Fibroblast of lung (primary cell): ENCODE measurements at regions not wholly inside any gene's neighbourhood (a gene's known extent, or its start where the extent isn't known, plus 50 kb on each side); places are given as distances from the start of the nearest gene placed in this dataset.
A peak's percentile ranks its signal among the peaks of the same experiment; 100 is the strongest.

ENCODE experiments used
- DNase-seq, 2 donors: peaks; one replicate each; pipeline versions ENCODE4 v3.0.0 to v3.0.0-alpha.2; 2010; ENCODE audit warnings: low read depth in 2 of 2
- H2AFZ ChIP-seq: 2 replicates; pipeline ENCODE4 v1.5.1; 2012; ENCODE audit warnings: low read length, control low read depth, inconsistent platforms
- H3K27ac ChIP-seq: 2 replicates; pipeline ENCODE4 v1.5.1; 2011; ENCODE audit warnings: low read length, control low read depth; ENCODE audit not compliant: insufficient read depth
- H3K27me3 ChIP-seq: 2 replicates; pipeline ENCODE4 v1.5.1; 2011; ENCODE audit warnings: mild to moderate bottlenecking, low read length; ENCODE audit not compliant: control insufficient read depth, insufficient read depth
- H3K36me3 ChIP-seq: 2 replicates; pipeline ENCODE4 v1.5.1; 2011; ENCODE audit warnings: low read length; ENCODE audit not compliant: control insufficient read depth, insufficient read depth
- H3K4me1 ChIP-seq: 2 replicates; pipeline ENCODE4 v1.5.1; 2011; ENCODE audit warnings: low read length; ENCODE audit not compliant: control insufficient read depth, insufficient read depth; ENCODE audit errors: extremely low read depth
- H3K4me2 ChIP-seq: 2 replicates; pipeline ENCODE4 v1.5.1; 2011; ENCODE audit warnings: low read length, control low read depth; ENCODE audit not compliant: insufficient read depth; ENCODE audit errors: extremely low read depth
- H3K4me3 ChIP-seq, 4 experiments: fragments of 200-600 bp in 1 of 4; sonication (generic) in 1 of 4; replicated peaks in 1 of 4; 2 replicates each; pipeline ENCODE4 v1.5.1; 2011 to 2016; ENCODE audit warnings: low read length in 4 of 4, low read depth in 3 of 4, mild to moderate bottlenecking in 3 of 4, control low read depth in 2 of 4, inconsistent platforms in 1 of 4, mixed read lengths in 1 of 4; ENCODE audit not compliant: insufficient read depth in 1 of 4; ENCODE audit errors: control extremely low read depth in 1 of 4
- H3K79me2 ChIP-seq: 2 replicates; pipeline ENCODE4 v1.5.1; 2012; ENCODE audit warnings: mild to moderate bottlenecking, low read length, inconsistent platforms; ENCODE audit not compliant: control insufficient read depth, insufficient read depth
- H3K9ac ChIP-seq: 2 replicates; pipeline ENCODE4 v1.5.1; 2011; ENCODE audit warnings: mild to moderate bottlenecking, low read length, control low read depth; ENCODE audit not compliant: insufficient read depth
- H3K9me3 ChIP-seq: 2 replicates; pipeline ENCODE4 v1.5.1; 2012; ENCODE audit warnings: low read depth, low read length; ENCODE audit not compliant: control insufficient read depth, insufficient read depth
- H4K20me1 ChIP-seq: 2 replicates; pipeline ENCODE4 v1.5.1; 2011; ENCODE audit warnings: low read length; ENCODE audit not compliant: control insufficient read depth, insufficient read depth; ENCODE audit errors: extremely low read depth
- EZH2 ChIP-seq: IDR thresholded peaks from 2 replicates; pipeline ENCODE4 v1.5.1; 2012; ENCODE audit warnings: low read length, control low read depth, mild to moderate bottlenecking; ENCODE audit errors: missing control alignments
- TF ChIP-seq, protein P1 (sequence below), 2 donors: IDR thresholded peaks in 1 of 2; conservative IDR thresholded peaks in 1 of 2; 1 replicate in 1 of 2; 2 replicates in 1 of 2; pipeline ENCODE4 v1.5.1; 2011 to 2012; ENCODE audit warnings: low read length in 2 of 2, control low read depth in 1 of 2, inconsistent platforms in 1 of 2, low read depth in 1 of 2, mild to moderate bottlenecking in 1 of 2

DNA sequence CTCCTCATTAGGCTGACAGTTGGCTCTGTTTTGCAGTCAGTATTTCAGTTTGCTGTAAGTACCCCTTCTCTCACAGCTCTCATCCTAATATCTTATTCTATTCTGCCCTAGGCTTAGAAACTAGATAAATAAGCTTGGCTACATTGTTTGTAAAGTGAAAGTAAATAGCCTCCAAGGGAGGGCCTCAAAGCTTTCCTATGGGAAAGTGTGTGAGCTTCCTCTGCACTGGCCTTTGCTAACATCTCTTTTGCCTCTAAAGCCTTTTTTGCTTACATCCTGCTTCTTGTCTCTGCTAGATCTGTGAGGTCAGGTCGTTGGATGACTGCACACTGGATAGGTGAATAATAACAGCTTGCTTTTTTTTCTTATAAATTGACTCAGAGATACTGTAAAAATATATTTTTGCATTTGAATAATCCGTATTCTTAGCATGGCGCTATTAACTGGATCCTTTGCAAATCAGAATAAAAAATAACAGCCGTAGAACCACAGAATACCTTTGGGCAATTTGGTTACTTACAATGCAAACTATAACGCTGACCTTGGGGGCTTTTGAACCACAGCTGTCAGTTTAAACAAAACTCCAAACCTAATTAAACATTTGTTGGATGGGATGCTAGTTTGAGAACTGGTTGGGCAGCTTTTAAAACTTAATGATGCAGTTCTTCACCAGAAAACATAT, 55.1 kb downstream of the TTC6 start:
- Histone ChIP-seq H3K79me2 (no peaks in the 10 kb centered on the region), H2AFZ (no peak overlapping the region), H3K9ac (no peak overlapping the region), H3K4me3 (no peak overlapping the region), H3K27me3 (no peaks in the 10 kb centered on the region), H3K4me2 (no peak overlapping the region), H3K36me3 (no peaks in the 10 kb centered on the region), H3K27ac (no peak overlapping the region), H4K20me1 (no peaks in the 10 kb centered on the region), H3K4me1 (no peaks in the 10 kb centered on the region), H3K9me3 (no peaks in the 10 kb centered on the region)
- no peak for TF ChIP-seq EZH2
- TF ChIP-seq, protein P1, sequence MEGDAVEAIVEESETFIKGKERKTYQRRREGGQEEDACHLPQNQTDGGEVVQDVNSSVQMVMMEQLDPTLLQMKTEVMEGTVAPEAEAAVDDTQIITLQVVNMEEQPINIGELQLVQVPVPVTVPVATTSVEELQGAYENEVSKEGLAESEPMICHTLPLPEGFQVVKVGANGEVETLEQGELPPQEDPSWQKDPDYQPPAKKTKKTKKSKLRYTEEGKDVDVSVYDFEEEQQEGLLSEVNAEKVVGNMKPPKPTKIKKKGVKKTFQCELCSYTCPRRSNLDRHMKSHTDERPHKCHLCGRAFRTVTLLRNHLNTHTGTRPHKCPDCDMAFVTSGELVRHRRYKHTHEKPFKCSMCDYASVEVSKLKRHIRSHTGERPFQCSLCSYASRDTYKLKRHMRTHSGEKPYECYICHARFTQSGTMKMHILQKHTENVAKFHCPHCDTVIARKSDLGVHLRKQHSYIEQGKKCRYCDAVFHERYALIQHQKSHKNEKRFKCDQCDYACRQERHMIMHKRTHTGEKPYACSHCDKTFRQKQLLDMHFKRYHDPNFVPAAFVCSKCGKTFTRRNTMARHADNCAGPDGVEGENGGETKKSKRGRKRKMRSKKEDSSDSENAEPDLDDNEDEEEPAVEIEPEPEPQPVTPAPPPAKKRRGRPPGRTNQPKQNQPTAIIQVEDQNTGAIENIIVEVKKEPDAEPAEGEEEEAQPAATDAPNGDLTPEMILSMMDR (conservative IDR thresholded peaks at IDR 0.05 in 1 of 2, IDR thresholded peaks at IDR 0.05 in 1 of 2; ENCODE audit: low read depth in 1 of 2, low read length in 2 of 2) = no peak
- DNase-seq = no peak

DNA sequence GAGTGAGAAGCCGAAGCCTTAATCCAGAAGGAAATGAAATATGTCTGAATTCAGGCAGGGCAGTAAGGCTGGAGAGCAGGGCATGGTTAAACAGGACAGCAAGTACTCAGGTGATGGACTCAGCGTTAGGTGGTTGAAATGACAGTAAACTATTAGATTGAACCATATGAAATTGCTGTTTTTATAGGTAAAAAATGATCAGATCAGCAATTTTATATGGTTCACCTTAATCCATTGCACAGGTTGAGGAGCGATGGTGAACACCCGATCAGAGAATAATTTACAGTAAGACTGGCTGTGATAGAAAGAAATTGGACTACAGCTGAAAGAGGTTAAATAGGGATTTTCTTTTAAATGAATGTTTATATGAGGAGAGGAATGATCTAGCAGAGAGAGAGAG, 56.6 kb downstream of the TTC6 start:
- H3K27ac ChIP-seq = no peak overlapping the region
- H4K20me1 ChIP-seq = no peaks in the 10 kb centered on the region
- DNase-seq = no peak
- TF ChIP-seq EZH2 = no peak
- TF ChIP-seq, protein P1 (conservative IDR thresholded peaks at IDR 0.05 in 1 of 2, IDR thresholded peaks at IDR 0.05 in 1 of 2; ENCODE audit: low read depth in 1 of 2, low read length in 2 of 2) = no peak
- no peaks in the 10 kb centered on the region for H3K9me3 ChIP-seq
- H3K9ac ChIP-seq = no peak overlapping the region
- H3K79me2 ChIP-seq = no peaks in the 10 kb centered on the region
- no peak overlapping the region for H2AFZ ChIP-seq
- no peak overlapping the region for H3K4me3 ChIP-seq
- H3K27me3 ChIP-seq = no peaks in the 10 kb centered on the region
- H3K4me1 ChIP-seq = no peaks in the 10 kb centered on the region
- H3K36me3 ChIP-seq = no peaks in the 10 kb centered on the region
- H3K4me2 ChIP-seq = no peak overlapping the region

DNA sequence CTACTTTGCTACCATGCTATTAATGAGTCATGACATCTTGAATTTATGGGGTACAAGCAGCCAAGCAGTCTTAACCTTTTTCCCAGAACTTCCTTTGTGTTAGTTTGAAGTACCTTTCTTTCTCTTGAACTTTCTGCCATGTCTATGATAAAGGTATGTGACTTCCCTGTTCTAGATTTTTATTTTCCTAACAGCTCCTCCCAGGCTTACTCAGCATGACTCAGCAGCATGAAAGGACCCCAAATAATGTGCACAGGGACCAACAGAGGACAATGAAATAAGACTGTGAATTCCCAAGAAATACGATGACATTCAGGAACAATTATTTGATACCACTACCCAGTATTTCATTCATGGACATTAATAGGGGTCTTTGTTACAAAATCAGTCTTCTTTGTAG, 60.0 kb downstream of the TTC6 start:
- H3K36me3 ChIP-seq = no peaks in the 10 kb centered on the region
- no peaks in the 10 kb centered on the region for H3K9me3 ChIP-seq
- H3K27me3 ChIP-seq = no peaks in the 10 kb centered on the region
- DNase-seq = peak; percentile 29 to 31
- H4K20me1 ChIP-seq = no peaks in the 10 kb centered on the region
- no peaks in the 10 kb centered on the region for H3K4me1 ChIP-seq
- no peak overlapping the region for H3K27ac ChIP-seq
- no peak overlapping the region for H2AFZ ChIP-seq
- H3K4me3 ChIP-seq = no peak overlapping the region
- TF ChIP-seq, protein P1 (conservative IDR thresholded peaks at IDR 0.05 in 1 of 2, IDR thresholded peaks at IDR 0.05 in 1 of 2; ENCODE audit: low read depth in 1 of 2, low read length in 2 of 2) = no peak
- no peak for TF ChIP-seq EZH2
- no peak overlapping the region for H3K4me2 ChIP-seq
- no peak overlapping the region for H3K9ac ChIP-seq
- no peaks in the 10 kb centered on the region for H3K79me2 ChIP-seq
